PC-3 (cell line): ENCODE measurements at regions not wholly inside any gene's neighbourhood (a gene's known extent, or its start where the extent isn't known, plus 50 kb on each side); places are given as distances from the start of the nearest gene placed in this dataset.

Source experiments
- ATAC-seq: fragments of 200-7000 bp; cut with Tn5 transposase; 2 replicates; pipeline ENCODE4 v1.9.1; 2020; ENCODE audit warnings: mild to moderate bottlenecking, moderate library complexity
- BruUV-seq: library from RNA; stranded (reverse); fragments of 400-500 nt; replicated peaks from 2 replicates; lab custom pipeline; 2021; lab: Mats Ljungman, UMichigan
- CTCF ChIA-PET: fragments of 300-600 bp; sonication (Branson Sonifier 250); formaldehyde crosslinking; loops from one replicate; lab custom pipeline; 2022; ENCODE audit warnings: antibody characterized with exemption; lab: Charles Lee
- POLR2A ChIA-PET: fragments of 300-600 bp; sonication (Branson Sonifier 250); formaldehyde crosslinking; loops from one replicate; lab custom pipeline; 2022; ENCODE audit warnings: antibody characterized with exemption; ENCODE audit not compliant: unreplicated experiment; lab: Charles Lee
- DNase-seq: peaks from one replicate; pipeline ENCODE4 v3.0.0-alpha.2; 2015
- H2AFZ ChIP-seq: fragments of 300-600 bp; sonication (generic); 2 replicates; pipeline ENCODE4 v1.6.0; 2016; ENCODE audit warnings: antibody characterized with exemption, low read length
- H3F3A ChIP-seq: fragments of 300-600 bp; sonication (generic); one replicate; pipeline ENCODE4 v1.6.0; 2017; ENCODE audit warnings: antibody characterized with exemption, low read length, control low read depth, mild to moderate bottlenecking; ENCODE audit not compliant: unreplicated experiment
- H3K27ac ChIP-seq: fragments of 300-600 bp; sonication (generic); 2 replicates; pipeline ENCODE4 v1.5.1; 2016; ENCODE audit warnings: mild to moderate bottlenecking, low read length
- H3K27me3 ChIP-seq: fragments of 300-600 bp; sonication (generic); 2 replicates; pipeline ENCODE4 v1.6.1; 2016; ENCODE audit warnings: low read length, mixed read lengths
- H3K36me3 ChIP-seq: fragments of 300-600 bp; sonication (generic); 2 replicates; pipeline ENCODE4 v1.6.1; 2016; ENCODE audit warnings: low read depth, mixed run types, low read length, mixed read lengths
- H3K4me1 ChIP-seq: fragments of 300-600 bp; sonication (generic); 2 replicates; pipeline ENCODE4 v1.5.1; 2016; ENCODE audit warnings: low read length; ENCODE audit not compliant: insufficient read depth
- H3K4me2 ChIP-seq: fragments of 300-600 bp; sonication (generic); 2 replicates; pipeline ENCODE4 v1.6.0; 2016; ENCODE audit warnings: low read length
- H3K4me3 ChIP-seq: fragments of 300-600 bp; sonication (generic); 2 replicates; pipeline ENCODE4 v1.5.1; 2016; ENCODE audit warnings: mild to moderate bottlenecking, low read length, mixed read lengths
- H3K79me2 ChIP-seq: fragments of 300-600 bp; sonication (generic); 2 replicates; pipeline ENCODE4 v1.6.1; 2017; ENCODE audit warnings: low read length, mixed read lengths
- H3K9ac ChIP-seq: fragments of 300-600 bp; sonication (generic); 2 replicates; pipeline ENCODE4 v1.6.0; 2016; ENCODE audit warnings: mild to moderate bottlenecking, low read length
- H3K9me2 ChIP-seq: fragments of 300-600 bp; sonication (generic); replicated peaks from 2 replicates; pipeline ENCODE4 v1.6.1; 2016; ENCODE audit warnings: mixed run types, low read length, mixed read lengths
- H3K9me3 ChIP-seq: fragments of 300-600 bp; sonication (generic); 2 replicates; pipeline ENCODE4 v1.6.1; 2016; ENCODE audit warnings: low read length, mixed read lengths
- H4K20me1 ChIP-seq: fragments of 300-600 bp; sonication (generic); 2 replicates; pipeline ENCODE4 v1.6.1; 2016; ENCODE audit warnings: low read length, mixed read lengths
- CTCF ChIP-seq: fragments of 300-600 bp; sonication (generic); conservative IDR thresholded peaks from 2 replicates; pipeline ENCODE4 v1.5.1; 2017; ENCODE audit warnings: antibody characterized with exemption, low read depth, mild to moderate bottlenecking, low read length
- EZH2 ChIP-seq: fragments of 300-600 bp; sonication (generic); IDR thresholded peaks from one replicate; pipeline ENCODE4 v1.6.1; 2017; ENCODE audit warnings: antibody characterized with exemption, mild to moderate bottlenecking, low read length; ENCODE audit not compliant: unreplicated experiment
- EZH2phosphoT487 ChIP-seq: fragments of 300-600 bp; sonication (generic); IDR thresholded peaks from 2 replicates; pipeline ENCODE4 v1.6.1; 2018; ENCODE audit warnings: mild to moderate bottlenecking, antibody characterized with exemption, low read length, borderline replicate concordance
- intact Hi-C: fragments of 100-400 bp; cut with micrococcal nuclease; formaldehyde crosslinking; loops from 2 replicates; pipeline ENCODE4 v1.9.0; 2023

DNA sequence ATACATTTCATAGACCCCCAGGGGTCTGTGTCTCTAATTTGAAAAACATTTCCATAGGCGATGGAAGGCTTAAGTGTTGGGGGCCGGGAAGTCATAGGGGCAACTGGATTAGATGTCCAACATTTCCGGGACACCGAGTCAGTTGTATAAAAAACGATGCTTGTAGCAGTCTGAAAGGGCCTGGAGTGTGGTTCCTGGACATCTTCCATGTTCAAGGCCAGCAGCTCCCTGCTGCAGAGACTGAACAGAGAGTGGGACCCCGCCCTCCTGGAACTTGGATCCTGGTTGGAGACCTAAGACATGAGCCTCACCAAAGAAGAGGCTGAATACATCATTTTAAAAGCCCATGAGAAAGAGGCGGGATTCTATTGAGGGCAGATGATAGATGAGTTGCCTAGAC lies 82.0 kb upstream of the ZNF423 start:
- peaks cover 29% of the 10 kb centered on the region for H3K27me3 ChIP-seq
- H4K20me1 ChIP-seq, result no peaks in the 10 kb centered on the region
- ChIA-PET CTCF (no interaction called here), POLR2A (no interaction called here)
- no peaks in the 10 kb centered on the region for H3K36me3 ChIP-seq
- H3K9me2 ChIP-seq, result no peaks in the 10 kb centered on the region
- DNase-seq (no peak), ATAC-seq (no peak)
- intact Hi-C loops, result no loop called here
- H3K4me1 ChIP-seq, result no peaks in the 10 kb centered on the region
- no peaks in the 10 kb centered on the region for H3K9me3 ChIP-seq
- H3K9ac ChIP-seq, result no peak overlapping the region
- H3F3A ChIP-seq, result no peaks in the 10 kb centered on the region
- H3K79me2 ChIP-seq, result no peaks in the 10 kb centered on the region
- H3K27ac ChIP-seq, result no peak overlapping the region
- no peak overlapping the region for H3K4me2 ChIP-seq
- no TSS peak for BruUV-seq
- TF ChIP-seq CTCF (no peak), EZH2phosphoT487 (no peak), EZH2 (no peak)
- no peak overlapping the region for H2AFZ ChIP-seq
- H3K4me3 ChIP-seq, result no peak overlapping the region

DNA sequence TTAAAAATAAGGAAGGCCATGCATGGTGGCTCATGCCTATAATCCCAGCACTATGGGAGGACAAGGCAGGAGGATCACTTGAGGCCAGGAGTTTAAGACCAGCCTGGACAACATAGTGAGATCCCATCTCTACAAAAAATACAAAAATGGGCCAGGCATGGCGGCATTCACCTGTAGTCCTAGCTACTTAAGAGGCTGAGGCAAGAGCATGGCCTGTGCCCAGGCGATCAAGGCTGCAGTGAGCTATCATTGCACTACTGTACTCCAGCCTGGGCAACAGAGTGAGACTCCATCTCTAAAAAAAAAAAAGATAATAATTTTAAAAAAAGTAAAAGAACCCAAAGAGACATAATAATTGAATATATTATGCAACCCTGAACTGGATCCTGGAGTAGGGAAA lies 83.6 kb upstream of the ZNF423 start:
- H3K4me3 ChIP-seq, result no peak overlapping the region
- no peak overlapping the region for H3K27ac ChIP-seq
- H3K9me3 ChIP-seq, result no peaks in the 10 kb centered on the region
- intact Hi-C loops, result no loop called here
- BruUV-seq, result no TSS peak
- ChIA-PET CTCF (no interaction called here), POLR2A (no interaction called here)
- no peaks in the 10 kb centered on the region for H3F3A ChIP-seq
- no peak overlapping the region for H3K9ac ChIP-seq
- no peaks in the 10 kb centered on the region for H3K79me2 ChIP-seq
- H2AFZ ChIP-seq, result no peak overlapping the region
- no peaks in the 10 kb centered on the region for H3K9me2 ChIP-seq
- TF ChIP-seq EZH2, result no peak
- no peak for TF ChIP-seq CTCF
- TF ChIP-seq EZH2phosphoT487, result no peak
- H3K36me3 ChIP-seq, result no peaks in the 10 kb centered on the region
- no peaks in the 10 kb centered on the region for H4K20me1 ChIP-seq
- H3K4me1 ChIP-seq, result no peaks in the 10 kb centered on the region
- H3K4me2 ChIP-seq, result no peak overlapping the region
- DNase-seq, result no peak
- ATAC-seq, result no peak
- H3K27me3 ChIP-seq, result peaks cover 15% of the 10 kb centered on the region

DNA sequence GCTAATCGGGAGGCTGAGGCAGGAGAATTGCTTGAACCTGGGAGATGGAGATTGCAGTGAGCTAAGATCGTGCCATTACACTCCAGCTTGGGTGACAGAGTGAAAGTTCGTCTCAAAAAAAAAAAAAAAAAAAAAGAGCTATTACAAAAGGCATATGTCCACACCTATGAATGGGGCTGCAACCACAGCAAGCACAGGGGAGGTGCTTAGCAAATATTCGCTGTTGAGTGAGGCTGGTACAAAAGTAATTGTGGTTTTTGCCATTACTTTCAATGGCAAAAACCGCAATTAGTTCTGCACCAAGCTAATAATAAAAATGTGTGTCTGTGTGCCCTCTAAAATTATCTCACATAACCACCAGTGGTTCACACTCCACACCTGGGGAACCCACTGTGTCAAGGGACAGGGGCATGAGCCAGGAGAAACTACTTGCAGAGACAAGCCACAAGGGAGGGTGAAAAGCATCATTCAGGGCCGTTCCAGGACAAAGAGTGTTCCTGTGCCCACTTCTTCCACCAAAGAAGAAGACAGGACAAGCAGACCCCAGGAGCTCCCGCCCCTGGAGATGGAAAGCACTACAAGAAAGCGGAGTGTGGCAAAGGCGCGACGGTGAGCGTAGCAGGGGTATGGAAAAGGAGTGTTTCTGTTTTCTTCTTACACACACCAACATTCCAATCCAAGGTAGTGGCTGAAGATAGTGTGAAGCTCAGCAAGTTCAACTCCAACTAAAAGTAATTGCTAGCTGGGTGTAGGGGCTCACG lies 84.4 kb upstream of the CNEP1R1 start:
- H3K9me3 ChIP-seq, result no peaks in the 10 kb centered on the region
- CTCF ChIA-PET, result no interaction called here

More for the DNA sequence above, 84.4 kb upstream of the CNEP1R1 start:
- intact Hi-C loops, result no loop called here
- Histone ChIP-seq H3K4me3 (no peak overlapping the region), H3K4me2 (no peak overlapping the region), H3K79me2 (no peaks in the 10 kb centered on the region), H3K9me2 (no peaks in the 10 kb centered on the region), H3K27ac (no peak overlapping the region), H3K4me1 (no peaks in the 10 kb centered on the region), H4K20me1 (no peaks in the 10 kb centered on the region), H3F3A (no peaks in the 10 kb centered on the region), H3K9ac (no peak overlapping the region), H3K27me3 (peaks cover 9% of the 10 kb centered on the region; the same call in 1 of the 2 replicates), H2AFZ (no peak overlapping the region), H3K36me3 (no peaks in the 10 kb centered on the region)
- TF ChIP-seq CTCF, result no peak
- no peak for TF ChIP-seq EZH2phosphoT487
- no peak for TF ChIP-seq EZH2
- no TSS peak for BruUV-seq
- ATAC-seq (no peak), DNase-seq (no peak)
- POLR2A ChIA-PET, result no interaction called here
